IMR-90 (cell line): ENCODE measurements at regions not wholly inside any gene's neighbourhood (a gene's known extent, or its start where the extent isn't known, plus 50 kb on each side); places are given as distances from the start of the nearest gene placed in this dataset.

Source experiments
- BHLHE40 ChIP-seq: fragments of 150-350 bp; IDR thresholded peaks from 2 replicates; pipeline ENCODE4 v1.6.1; 2016; ENCODE audit warnings: mild to moderate bottlenecking, low read depth, low read length
- CEBPB ChIP-seq: IDR thresholded peaks from 2 replicates; pipeline ENCODE4 v1.6.1; 2012; ENCODE audit warnings: low read depth, low read length, improper control_type of control experiment
- CHD1 ChIP-seq: IDR thresholded peaks from 2 replicates; pipeline ENCODE4 v1.6.1; 2012; ENCODE audit warnings: low read depth, low read length, improper control_type of control experiment
- FOS ChIP-seq: fragments of 150-350 bp; IDR thresholded peaks from 2 replicates; pipeline ENCODE4 v1.6.1; 2016; ENCODE audit warnings: low read depth, low read length
- MAFK ChIP-seq: IDR thresholded peaks from 2 replicates; pipeline ENCODE4 v1.6.1; 2012; ENCODE audit warnings: low read depth, low read length, improper control_type of control experiment
- MXI1 ChIP-seq: IDR thresholded peaks from 2 replicates; pipeline ENCODE4 v1.6.1; 2012; ENCODE audit warnings: low read depth, mild to moderate bottlenecking, low read length, moderate library complexity, borderline replicate concordance
- NFE2L2 ChIP-seq: fragments of 150-350 bp; IDR thresholded peaks from 2 replicates; pipeline ENCODE4 v1.6.1; 2016; ENCODE audit warnings: low read depth, mild to moderate bottlenecking, low read length
- POLR2A ChIP-seq: IDR thresholded peaks from 2 replicates; pipeline ENCODE4 v1.6.1; 2012; ENCODE audit warnings: mild to moderate bottlenecking, low read depth, low read length
- RAD21 ChIP-seq: IDR thresholded peaks from 2 replicates; pipeline ENCODE4 v1.6.1; 2012; ENCODE audit warnings: low read length, improper control_type of control experiment
- RFX5 ChIP-seq: IDR thresholded peaks from 2 replicates; pipeline ENCODE4 v1.8.0; 2012; ENCODE audit warnings: low read depth, mild to moderate bottlenecking, low read length, moderate library complexity
- SMC3 ChIP-seq: fragments of 150-350 bp; IDR thresholded peaks from 2 replicates; pipeline ENCODE4 v1.6.1; 2016; ENCODE audit warnings: low read depth, mild to moderate bottlenecking, antibody characterized with exemption, low read length, moderate library complexity
- USF2 ChIP-seq: fragments of 150-350 bp; IDR thresholded peaks from 2 replicates; pipeline ENCODE4 v1.6.1; 2017; ENCODE audit warnings: mild to moderate bottlenecking, antibody characterized with exemption, low read length, low read depth
- TF ChIP-seq, protein P1 (sequence below): conservative IDR thresholded peaks from 2 replicates; pipeline ENCODE4 v1.5.1; 2012; ENCODE audit warnings: mild to moderate bottlenecking, low read depth, low read length, improper control_type of control experiment
- TF ChIP-seq, protein P2 (sequence below): fragments of 150-350 bp; IDR thresholded peaks from 2 replicates; pipeline ENCODE4 v1.6.1; 2016; ENCODE audit warnings: low read depth, mild to moderate bottlenecking, low read length, moderate library complexity, borderline replicate concordance

DNA sequence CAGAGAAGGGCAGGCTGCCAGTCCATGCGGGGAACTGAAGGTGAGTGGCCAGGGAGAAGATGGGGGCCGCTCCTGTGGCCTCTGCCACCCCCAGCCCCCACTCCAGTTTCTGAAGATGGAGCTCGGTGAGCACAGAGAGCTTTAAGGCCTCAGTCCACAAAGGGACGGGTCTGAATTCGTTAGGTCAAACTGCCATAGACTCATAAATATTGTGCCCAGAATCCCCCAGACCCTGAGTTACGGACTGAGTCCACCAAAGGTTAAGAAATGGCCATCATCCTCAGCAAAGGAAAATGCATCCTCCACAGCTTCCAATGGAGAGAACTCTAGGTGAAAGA lies 344.2 kb downstream of the BUD13 start:
- TF ChIP-seq, protein P1, sequence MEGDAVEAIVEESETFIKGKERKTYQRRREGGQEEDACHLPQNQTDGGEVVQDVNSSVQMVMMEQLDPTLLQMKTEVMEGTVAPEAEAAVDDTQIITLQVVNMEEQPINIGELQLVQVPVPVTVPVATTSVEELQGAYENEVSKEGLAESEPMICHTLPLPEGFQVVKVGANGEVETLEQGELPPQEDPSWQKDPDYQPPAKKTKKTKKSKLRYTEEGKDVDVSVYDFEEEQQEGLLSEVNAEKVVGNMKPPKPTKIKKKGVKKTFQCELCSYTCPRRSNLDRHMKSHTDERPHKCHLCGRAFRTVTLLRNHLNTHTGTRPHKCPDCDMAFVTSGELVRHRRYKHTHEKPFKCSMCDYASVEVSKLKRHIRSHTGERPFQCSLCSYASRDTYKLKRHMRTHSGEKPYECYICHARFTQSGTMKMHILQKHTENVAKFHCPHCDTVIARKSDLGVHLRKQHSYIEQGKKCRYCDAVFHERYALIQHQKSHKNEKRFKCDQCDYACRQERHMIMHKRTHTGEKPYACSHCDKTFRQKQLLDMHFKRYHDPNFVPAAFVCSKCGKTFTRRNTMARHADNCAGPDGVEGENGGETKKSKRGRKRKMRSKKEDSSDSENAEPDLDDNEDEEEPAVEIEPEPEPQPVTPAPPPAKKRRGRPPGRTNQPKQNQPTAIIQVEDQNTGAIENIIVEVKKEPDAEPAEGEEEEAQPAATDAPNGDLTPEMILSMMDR: no peak
- TF ChIP-seq USF2 (no peak), POLR2A (no peak), NFE2L2 (no peak), RFX5 (no peak), CEBPB (no peak), MAFK (no peak), CHD1 (no peak), SMC3 (no peak), MXI1 (no peak), BHLHE40 (no peak), FOS (no peak), RAD21 (no peak)
- TF ChIP-seq, protein P2, sequence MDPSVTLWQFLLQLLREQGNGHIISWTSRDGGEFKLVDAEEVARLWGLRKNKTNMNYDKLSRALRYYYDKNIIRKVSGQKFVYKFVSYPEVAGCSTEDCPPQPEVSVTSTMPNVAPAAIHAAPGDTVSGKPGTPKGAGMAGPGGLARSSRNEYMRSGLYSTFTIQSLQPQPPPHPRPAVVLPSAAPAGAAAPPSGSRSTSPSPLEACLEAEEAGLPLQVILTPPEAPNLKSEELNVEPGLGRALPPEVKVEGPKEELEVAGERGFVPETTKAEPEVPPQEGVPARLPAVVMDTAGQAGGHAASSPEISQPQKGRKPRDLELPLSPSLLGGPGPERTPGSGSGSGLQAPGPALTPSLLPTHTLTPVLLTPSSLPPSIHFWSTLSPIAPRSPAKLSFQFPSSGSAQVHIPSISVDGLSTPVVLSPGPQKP: no peak
